Loucy (cell line): ENCODE measurements at regions not wholly inside any gene's neighbourhood (a gene's known extent, or its start where the extent isn't known, plus 50 kb on each side); places are given as distances from the start of the nearest gene placed in this dataset.

ENCODE experiments used
- CTCF ChIP-seq: fragments of 200-600 bp; sonication (generic); conservative IDR thresholded peaks from 2 replicates; pipeline ENCODE4 v1.5.1; 2014; ENCODE audit warnings: mild to moderate bottlenecking, antibody characterized with exemption, low read length
- EZH2phosphoT487 ChIP-seq: fragments of 200-600 bp; IDR thresholded peaks from 2 replicates; pipeline ENCODE4 v1.6.1; 2018; ENCODE audit warnings: antibody characterized with exemption, mild to moderate bottlenecking, moderate library complexity, borderline replicate concordance

GRCh38 chr4:72631296-72631695 lies 62.3 kb upstream of the ADAMTS3 start:
- TF ChIP-seq CTCF (no peak), EZH2phosphoT487 (no peak)
